H1 (cell line): ENCODE measurements at regions not wholly inside any gene's neighbourhood (a gene's known extent, or its start where the extent isn't known, plus 50 kb on each side); places are given as distances from the start of the nearest gene placed in this dataset.

ENCODE experiments used
- CTCF ChIA-PET: fragments of 300-600 bp; sonication (Branson Sonifier 250); formaldehyde crosslinking; loops from one replicate; lab custom pipeline; 2021; ENCODE audit not compliant: partially characterized antibody; lab: Charles Lee
- POLR2A ChIA-PET: fragments of 300-600 bp; sonication (Branson Sonifier 250); formaldehyde crosslinking; loops from one replicate; lab custom pipeline; 2021; ENCODE audit warnings: inconsistent platforms; ENCODE audit not compliant: partially characterized antibody; lab: Charles Lee
- DNase-seq, 2 experiments: peaks; one replicate each; pipeline versions ENCODE4 v3.0.0 to v3.0.0-alpha.2; 2010 to 2022; ENCODE audit warnings: low spot score in 2 of 2, low read depth in 1 of 2, mixed read lengths in 1 of 2
- FAIRE-seq: peaks from 2 replicates; lab custom pipeline; 2011; peaks lifted over from hg19 to GRCh38; lab: Jason Lieb, UNC
- H2AFZ ChIP-seq: 2 replicates; pipeline ENCODE4 v1.8.1; 2012; ENCODE audit warnings: low read length, inconsistent platforms
- H2AK5ac ChIP-seq: 2 replicates; pipeline ENCODE4 v1.6.1; 2013; ENCODE audit warnings: low read depth, low read length
- H2BK120ac ChIP-seq: replicated peaks from 2 replicates; pipeline ENCODE3; 2013; ENCODE audit warnings: low read depth, low read length, inconsistent platforms
- H2BK12ac ChIP-seq: 2 replicates; pipeline ENCODE4 v1.6.1; 2013; ENCODE audit warnings: low read depth, low read length
- H2BK15ac ChIP-seq: 2 replicates; pipeline ENCODE4 v1.6.1; 2013; ENCODE audit warnings: low read length
- H2BK20ac ChIP-seq: 2 replicates; pipeline ENCODE4 v1.6.1; 2013; ENCODE audit warnings: low read length
- H2BK5ac ChIP-seq: 2 replicates; pipeline ENCODE4 v1.6.1; 2013; ENCODE audit warnings: low read depth, low read length
- H3K14ac ChIP-seq: 2 replicates; pipeline ENCODE4 v1.6.1; 2013; ENCODE audit warnings: inconsistent platforms; ENCODE audit not compliant: insufficient read length
- H3K18ac ChIP-seq: 2 replicates; pipeline ENCODE4 v1.6.1; 2013; ENCODE audit warnings: low read length; ENCODE audit errors: extremely low read depth
- H3K23ac ChIP-seq: 2 replicates; pipeline ENCODE4 v1.6.1; 2013; ENCODE audit warnings: inconsistent platforms; ENCODE audit not compliant: insufficient read length
- H3K23me2 ChIP-seq: 2 replicates; pipeline ENCODE4 v1.6.1; 2013; ENCODE audit warnings: low read depth, low read length
- H3K27ac ChIP-seq: 2 replicates; pipeline ENCODE4 v1.6.1; 2011; ENCODE audit warnings: low read depth, low read length, inconsistent platforms
- H3K27me3 ChIP-seq, 4 experiments: replicated peaks in 1 of 4; 1 replicate in 1 of 4; 2 replicates in 3 of 4; pipeline versions ENCODE4 v1.6.1 to v1.8.1; 2011 to 2013; ENCODE audit warnings: low read length in 3 of 4, mild to moderate bottlenecking in 3 of 4, inconsistent platforms in 2 of 4, mixed read lengths in 2 of 4, moderate library complexity in 1 of 4; ENCODE audit not compliant: control insufficient read depth in 3 of 4, insufficient read depth in 3 of 4; ENCODE audit errors: extremely low read depth in 1 of 4
- H3K36me3 ChIP-seq, 4 experiments: 2 replicates each; pipeline versions ENCODE4 v1.6.1 to v1.8.1; 2011 to 2013; ENCODE audit warnings: mild to moderate bottlenecking in 4 of 4, low read length in 3 of 4, moderate library complexity in 2 of 4, control low read depth in 1 of 4, inconsistent platforms in 1 of 4; ENCODE audit not compliant: insufficient read depth in 4 of 4, control insufficient read depth in 2 of 4
- H3K4ac ChIP-seq: replicated peaks from 2 replicates; pipeline ENCODE3; 2013; ENCODE audit warnings: low read length, low read depth, mixed read lengths, inconsistent platforms; ENCODE audit not compliant: insufficient read length
- H3K4me1 ChIP-seq, 4 experiments: replicated peaks in 1 of 4; 1 replicate in 1 of 4; 2 replicates in 3 of 4; pipeline versions ENCODE4 v1.6.1 to v1.8.1; 2011 to 2013; ENCODE audit warnings: low read length in 3 of 4, inconsistent platforms in 2 of 4, mixed read lengths in 1 of 4; ENCODE audit not compliant: insufficient read depth in 4 of 4, control insufficient read depth in 3 of 4
- H3K4me2 ChIP-seq, 2 experiments: 2 replicates each; pipeline versions ENCODE4 v1.6.1 to v1.8.1; 2011 to 2013; ENCODE audit warnings: low read depth in 2 of 2, low read length in 2 of 2, control low read depth in 1 of 2, inconsistent platforms in 1 of 2, mild to moderate bottlenecking in 1 of 2; ENCODE audit not compliant: insufficient read depth in 1 of 2
- H3K4me3 ChIP-seq, 4 experiments: fragments of 200-600, 300-600 bp in 1 of 4; sonication (generic), shearing (Covaris generic), sonication (Bioruptor Twin) in 1 of 4; 2 replicates each; pipeline versions ENCODE4 v1.5.1 to v1.8.1; 2011 to 2016; ENCODE audit warnings: low read length in 4 of 4, low read depth in 3 of 4, control low read depth in 2 of 4, inconsistent platforms in 2 of 4, mild to moderate bottlenecking in 2 of 4, mixed read lengths in 1 of 4, moderate library complexity in 1 of 4; ENCODE audit not compliant: insufficient read depth in 2 of 4; ENCODE audit errors: extremely low read depth in 1 of 4
- H3K56ac ChIP-seq: replicated peaks from 2 replicates; pipeline ENCODE3; 2013; ENCODE audit warnings: low read depth, mild to moderate bottlenecking, mixed read lengths, low read length, inconsistent platforms; ENCODE audit not compliant: insufficient read length
- H3K79me1 ChIP-seq: 2 replicates; pipeline ENCODE4 v1.6.1; 2013; ENCODE audit warnings: low read depth, low read length, control low read depth
- H3K79me2 ChIP-seq, 2 experiments: 2 replicates each; pipeline versions ENCODE4 v1.6.1 to v1.8.1; 2012 to 2013; ENCODE audit warnings: low read length in 2 of 2, mild to moderate bottlenecking in 2 of 2, inconsistent platforms in 1 of 2; ENCODE audit not compliant: insufficient read depth in 2 of 2, control insufficient read depth in 1 of 2
- H3K9ac ChIP-seq, 4 experiments: replicated peaks in 1 of 4; 1 replicate in 1 of 4; 2 replicates in 3 of 4; pipeline versions ENCODE4 v1.6.1 to v1.8.1; 2011 to 2013; ENCODE audit warnings: low read depth in 3 of 4, low read length in 3 of 4, control low read depth in 2 of 4, mild to moderate bottlenecking in 2 of 4, moderate library complexity in 2 of 4, inconsistent platforms in 1 of 4; ENCODE audit errors: extremely low read depth in 1 of 4
- H3K9me3 ChIP-seq, 2 experiments: 2 replicates each; pipeline versions ENCODE4 v1.6.1 to v1.8.1; 2012 to 2013; ENCODE audit warnings: mild to moderate bottlenecking in 2 of 2, moderate library complexity in 2 of 2, control low read depth in 1 of 2, inconsistent platforms in 1 of 2, low read depth in 1 of 2, low read length in 1 of 2, mixed read lengths in 1 of 2; ENCODE audit not compliant: insufficient read depth in 2 of 2
- H4K20me1 ChIP-seq, 2 experiments: replicated peaks in 1 of 2; 2 replicates each; pipeline versions ENCODE3 to v1.8.1; 2011 to 2013; ENCODE audit warnings: inconsistent platforms in 2 of 2, low read length in 2 of 2, mild to moderate bottlenecking in 1 of 2; ENCODE audit not compliant: insufficient read depth in 2 of 2, control insufficient read depth in 1 of 2
- H4K5ac ChIP-seq: 2 replicates; pipeline ENCODE4 v1.6.1; 2013; ENCODE audit warnings: low read length, low read depth, mixed read lengths, inconsistent platforms; ENCODE audit not compliant: insufficient read length
- H4K8ac ChIP-seq: 2 replicates; pipeline ENCODE4 v1.8.0; 2013; ENCODE audit warnings: mild to moderate bottlenecking, moderate library complexity, low read length, inconsistent platforms; ENCODE audit not compliant: insufficient read depth; ENCODE audit errors: extremely low read depth
- H4K91ac ChIP-seq: replicated peaks from 2 replicates; pipeline ENCODE3; 2013; ENCODE audit warnings: low read length, mixed read lengths, inconsistent platforms; ENCODE audit not compliant: insufficient read length
- BRCA1 ChIP-seq: IDR thresholded peaks from 2 replicates; pipeline ENCODE4 v1.6.1; 2012; ENCODE audit warnings: low read depth, low read length, improper control_type of control experiment
- CTBP2 ChIP-seq: IDR thresholded peaks from 2 replicates; pipeline ENCODE4 v1.7.0; 2011; ENCODE audit warnings: borderline replicate concordance, mild to moderate bottlenecking, moderate library complexity, mixed read lengths, low read length; ENCODE audit not compliant: insufficient read depth, insufficient read length
- HDAC2 ChIP-seq, 2 experiments: fragments of 300-600 bp in 1 of 2; sonication (generic) in 1 of 2; IDR thresholded peaks; 2 replicates each; pipeline ENCODE4 v1.6.1; 2011 to 2012; ENCODE audit warnings: low read depth in 2 of 2, low read length in 2 of 2, mild to moderate bottlenecking in 2 of 2, moderate library complexity in 2 of 2, borderline replicate concordance in 1 of 2, inconsistent platforms in 1 of 2
- JUND ChIP-seq: IDR thresholded peaks from 2 replicates; pipeline ENCODE4 v1.6.1; 2011; ENCODE audit warnings: mild to moderate bottlenecking, improper control_type of control experiment, low read length
- NANOG ChIP-seq: IDR thresholded peaks from 2 replicates; pipeline ENCODE4 v1.6.1; 2011; ENCODE audit warnings: low read length, low read depth, mild to moderate bottlenecking, inconsistent platforms; ENCODE audit not compliant: insufficient read depth, poor library complexity, severe bottlenecking
- RFX5 ChIP-seq: IDR thresholded peaks from 2 replicates; pipeline ENCODE4 v1.6.1; 2011; ENCODE audit warnings: low read depth, low read length, improper control_type of control experiment, borderline replicate concordance
- SIN3A ChIP-seq, 2 experiments: IDR thresholded peaks in 1 of 2; conservative IDR thresholded peaks in 1 of 2; 2 replicates each; pipeline ENCODE4 v1.6.1; 2011 to 2012; ENCODE audit warnings: low read length in 2 of 2, improper control_type of control experiment in 1 of 2, low read depth in 1 of 2, mild to moderate bottlenecking in 1 of 2
- TAF7 ChIP-seq: optimal IDR thresholded peaks from 2 replicates; pipeline ENCODE3; 2011; ENCODE audit warnings: low read depth, mild to moderate bottlenecking, inconsistent platforms, low read length, moderate library complexity, borderline replicate concordance
- TEAD4 ChIP-seq: IDR thresholded peaks from 2 replicates; pipeline ENCODE4 v1.6.1; 2012; ENCODE audit warnings: low read depth, low read length, inconsistent platforms, mixed read lengths
- YY1 ChIP-seq: IDR thresholded peaks from 2 replicates; pipeline ENCODE4 v1.6.1; 2011; ENCODE audit warnings: low read depth, mild to moderate bottlenecking, low read length
- ZNF274 ChIP-seq: IDR thresholded peaks from 2 replicates; pipeline ENCODE4 v1.7.0; 2012; ENCODE audit warnings: low read length, borderline replicate concordance; ENCODE audit errors: extremely low read depth
- WGBS, 2 experiments: shearing (Covaris generic) in 1 of 2; methylation state at CpG; one replicate each; pipeline versions ENCODE4 v1.1.6 to v1.1.7; 2013 to 2015; ENCODE audit warnings: low lambda C conversion rate in 2 of 2, mixed read lengths in 2 of 2, inconsistent platforms in 1 of 2, low coverage in 1 of 2, missing lambda C conversion rate in 1 of 2; ENCODE audit not compliant: insufficient replicate concordance in 2 of 2, insufficient coverage in 1 of 2, insufficient read length in 1 of 2; ENCODE audit errors: extremely low coverage in 1 of 2, missing lambda C conversion rate in 1 of 2; 5-methylcytosine and 5-hydroxymethylcytosine counted together
- TF ChIP-seq, protein P1 (sequence below), 3 experiments: IDR thresholded peaks; 1 replicate in 2 of 3; 2 replicates in 1 of 3; pipeline versions ENCODE4 v1.5.1 to v1.6.1; 2011; ENCODE audit warnings: low read length in 3 of 3, mild to moderate bottlenecking in 3 of 3, inconsistent platforms in 2 of 3, low read depth in 1 of 3, moderate library complexity in 1 of 3; ENCODE audit not compliant: insufficient read depth in 1 of 3; ENCODE audit errors: control extremely low read depth in 1 of 3

DNA sequence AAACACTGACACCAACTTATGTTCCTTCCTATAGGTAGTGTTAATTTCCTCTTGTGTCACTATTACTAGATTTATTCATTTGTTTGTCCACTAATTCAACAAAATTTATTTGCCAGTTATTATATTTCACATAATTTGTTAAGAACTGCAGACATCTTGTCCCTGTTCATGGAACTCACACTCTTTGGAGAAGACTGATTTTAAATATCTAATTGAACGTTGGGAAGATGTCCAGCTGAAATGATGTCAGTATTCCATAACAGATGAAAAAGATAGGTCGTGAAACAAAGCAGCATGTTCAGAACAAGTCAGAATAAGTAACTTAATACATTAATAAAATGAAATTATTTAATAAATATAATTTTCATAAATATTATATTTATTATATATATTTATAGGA, 873.1 kb upstream of the PHF14 start:
- Histone ChIP-seq H3K23ac (no peak overlapping the region), H2AFZ (no peak overlapping the region), H3K23me2 (no peaks in the 10 kb centered on the region), H3K18ac (no peak overlapping the region), H3K79me2 (no peaks in the 10 kb centered on the region), H3K27me3 (no peaks in the 10 kb centered on the region), H2BK12ac (no peak overlapping the region), H3K79me1 (no peaks in the 10 kb centered on the region), H3K4me3 (no peak overlapping the region), H4K8ac (no peak overlapping the region), H4K5ac (no peak overlapping the region), H3K27ac (no peak overlapping the region), H4K20me1 (no peaks in the 10 kb centered on the region), H3K56ac (no peak overlapping the region), H3K9me3 (no peaks in the 10 kb centered on the region), H2BK20ac (no peak overlapping the region), H3K9ac (no peak overlapping the region), H4K91ac (no peak overlapping the region), H3K4me1 (no peaks in the 10 kb centered on the region), H2AK5ac (no peak overlapping the region), H3K4me2 (no peak overlapping the region), H2BK5ac (no peak overlapping the region), H2BK15ac (no peak overlapping the region), H3K4ac (no peak overlapping the region), H3K14ac (no peak overlapping the region), H2BK120ac (no peak overlapping the region), H3K36me3 (no peaks in the 10 kb centered on the region)
- FAIRE-seq (no peak), DNase-seq (no peak)
- WGBS, 2 experiments = 86% methylated on average over 2 of the region's 2 CpGs; no CpG with 5 or more reads in 1 of the 2 experiments
- CTCF ChIA-PET = no interaction called here
- POLR2A ChIA-PET = no interaction called here
- TF ChIP-seq YY1 (no peak), ZNF274 (no peak), TEAD4 (no peak), TAF7 (no peak), HDAC2 (IDR thresholded peaks at IDR 0.05; ENCODE audit: borderline replicate concordance in 1 of 2, low read depth in 2 of 2, low read length in 2 of 2) (no peak), CTBP2 (no peak), JUND (no peak), SIN3A (conservative IDR thresholded peaks at IDR 0.05 in 1 of 2, IDR thresholded peaks at IDR 0.05 in 1 of 2; ENCODE audit: low read depth in 1 of 2, low read length in 2 of 2) (no peak), NANOG (no peak), RFX5 (no peak), BRCA1 (no peak)
- TF ChIP-seq, protein P1, sequence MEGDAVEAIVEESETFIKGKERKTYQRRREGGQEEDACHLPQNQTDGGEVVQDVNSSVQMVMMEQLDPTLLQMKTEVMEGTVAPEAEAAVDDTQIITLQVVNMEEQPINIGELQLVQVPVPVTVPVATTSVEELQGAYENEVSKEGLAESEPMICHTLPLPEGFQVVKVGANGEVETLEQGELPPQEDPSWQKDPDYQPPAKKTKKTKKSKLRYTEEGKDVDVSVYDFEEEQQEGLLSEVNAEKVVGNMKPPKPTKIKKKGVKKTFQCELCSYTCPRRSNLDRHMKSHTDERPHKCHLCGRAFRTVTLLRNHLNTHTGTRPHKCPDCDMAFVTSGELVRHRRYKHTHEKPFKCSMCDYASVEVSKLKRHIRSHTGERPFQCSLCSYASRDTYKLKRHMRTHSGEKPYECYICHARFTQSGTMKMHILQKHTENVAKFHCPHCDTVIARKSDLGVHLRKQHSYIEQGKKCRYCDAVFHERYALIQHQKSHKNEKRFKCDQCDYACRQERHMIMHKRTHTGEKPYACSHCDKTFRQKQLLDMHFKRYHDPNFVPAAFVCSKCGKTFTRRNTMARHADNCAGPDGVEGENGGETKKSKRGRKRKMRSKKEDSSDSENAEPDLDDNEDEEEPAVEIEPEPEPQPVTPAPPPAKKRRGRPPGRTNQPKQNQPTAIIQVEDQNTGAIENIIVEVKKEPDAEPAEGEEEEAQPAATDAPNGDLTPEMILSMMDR (IDR thresholded peaks at IDR 0.05; ENCODE audit: control extremely low read depth in 1 of 3, insufficient read depth in 1 of 3, low read depth in 1 of 3, low read length in 3 of 3) = no peak
